HG02571 (cell line): ENCODE measurements at regions not wholly inside any gene's neighbourhood (a gene's known extent, or its start where the extent isn't known, plus 50 kb on each side); places are given as distances from the start of the nearest gene placed in this dataset.

Experiments
- ATAC-seq: cut with Tn5 transposase; IDR thresholded peaks from one replicate; pipeline ENCODE4 v1.9.1; 2021; ENCODE audit warnings: mild to moderate bottlenecking, moderate library complexity; ENCODE audit not compliant: unreplicated experiment

DNA sequence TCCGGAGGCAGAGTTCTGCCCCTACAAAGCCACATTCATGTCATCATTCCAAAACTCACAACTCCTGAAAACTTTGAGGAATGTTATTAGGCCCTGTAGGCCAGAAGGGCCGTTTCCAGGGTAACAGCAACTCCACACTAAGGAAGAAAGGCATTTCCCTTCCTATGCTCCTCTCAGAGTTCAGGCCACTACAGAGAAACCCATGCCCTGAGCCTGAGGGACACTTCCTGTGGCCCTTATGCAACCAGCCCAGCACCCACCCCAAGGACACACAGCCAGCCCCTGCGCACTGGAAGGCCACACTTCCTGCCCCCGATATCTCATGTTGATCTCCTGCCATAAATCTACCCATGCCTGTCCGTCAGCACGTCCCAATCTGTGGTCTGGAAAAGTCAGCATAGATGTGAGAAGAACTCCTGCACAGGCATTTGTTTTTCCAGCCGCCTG, 289.3 kb downstream of the BCOR start:
- ATAC-seq = no peak

DNA sequence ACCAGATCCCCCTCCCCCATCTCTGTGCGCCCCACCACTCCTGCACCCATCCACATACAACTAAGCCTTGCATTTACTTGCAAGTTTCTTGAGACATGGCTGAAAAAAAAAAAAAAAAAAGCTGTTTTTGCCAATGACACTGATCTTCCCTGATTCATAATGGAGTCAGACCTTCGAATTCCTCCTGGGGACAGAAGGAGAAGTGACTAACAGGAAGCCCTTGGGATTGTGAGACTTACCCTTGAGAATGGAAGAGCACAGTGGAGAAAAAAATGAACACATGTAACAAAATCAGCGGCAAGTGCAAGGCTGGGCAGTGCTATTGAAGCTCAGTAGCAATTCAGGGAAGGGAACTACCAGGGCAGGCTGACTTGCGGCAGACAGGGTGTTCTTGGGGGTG, 288.4 kb downstream of the BCOR start:
- no peak for ATAC-seq

DNA sequence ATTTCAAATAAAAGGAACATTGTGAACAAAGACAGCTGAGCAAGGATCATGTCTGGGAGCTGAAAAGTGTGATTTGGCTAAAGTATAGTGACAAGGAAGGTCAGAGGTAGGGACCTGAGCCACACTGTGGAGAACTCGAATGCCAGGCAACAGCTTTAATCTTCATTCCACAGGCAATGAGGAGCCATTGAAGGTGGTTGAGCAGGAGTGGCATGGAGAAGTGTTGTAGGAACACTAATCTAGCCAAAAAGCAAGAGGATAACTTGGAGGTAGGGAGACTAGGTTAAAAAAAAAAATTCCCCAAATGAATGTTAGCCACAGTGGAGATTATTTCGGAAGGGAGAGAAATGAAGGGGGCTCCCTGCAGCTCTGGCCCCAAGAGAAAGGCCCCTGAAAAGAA, 286.9 kb downstream of the BCOR start:
- no peak for ATAC-seq

DNA sequence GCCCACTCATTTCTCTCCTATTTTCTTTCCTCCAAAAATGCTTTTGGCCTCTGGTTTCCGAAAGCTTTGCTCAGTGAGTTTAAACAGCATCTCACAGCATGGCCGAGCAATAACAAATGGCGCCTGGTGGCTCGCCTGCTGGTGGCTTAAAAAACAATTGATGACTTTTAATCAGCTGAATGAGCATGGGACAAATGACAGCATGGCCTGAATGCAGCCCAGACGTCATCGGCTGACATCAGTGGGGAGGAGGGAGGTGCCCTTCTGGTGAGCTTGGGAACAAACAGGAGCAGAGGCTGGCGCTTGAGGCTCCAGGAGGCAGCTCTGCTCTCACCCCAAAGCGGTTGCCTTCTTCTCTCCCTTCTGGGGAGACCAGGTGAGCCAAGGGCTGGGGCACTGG, 286.4 kb downstream of the BCOR start:
- ATAC-seq = no peak

DNA sequence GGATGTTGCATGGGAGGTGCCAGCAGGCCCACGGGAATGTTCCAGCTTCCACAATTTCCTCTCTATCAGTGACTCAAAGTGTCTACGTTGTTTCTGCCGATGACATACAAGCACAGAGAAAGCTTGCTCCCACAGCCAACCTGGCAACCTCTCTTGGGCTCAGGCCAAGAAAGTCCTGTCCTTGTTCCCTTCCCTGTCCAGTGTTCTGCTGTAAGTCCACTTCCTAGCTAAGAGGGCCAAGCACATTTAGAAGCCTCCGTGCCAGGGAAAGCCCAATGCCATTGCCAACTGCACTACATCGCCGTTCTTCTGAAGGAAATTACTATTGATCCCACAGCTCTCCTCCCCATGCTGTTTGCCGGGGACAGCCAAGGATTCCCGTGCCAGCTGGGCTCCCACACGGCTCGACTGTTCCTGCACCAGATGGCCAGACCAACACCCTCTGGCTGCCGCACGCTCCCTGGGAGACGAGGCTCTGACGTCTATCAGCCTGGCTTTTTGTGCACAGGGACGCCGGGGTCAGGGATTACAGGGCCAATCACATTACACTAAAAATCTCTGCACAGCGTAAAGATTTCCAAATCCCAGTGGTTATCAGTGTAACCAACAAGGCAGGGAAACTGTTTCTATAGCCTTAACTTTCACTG, 284.0 kb downstream of the BCOR start:
- ATAC-seq = no peak

DNA sequence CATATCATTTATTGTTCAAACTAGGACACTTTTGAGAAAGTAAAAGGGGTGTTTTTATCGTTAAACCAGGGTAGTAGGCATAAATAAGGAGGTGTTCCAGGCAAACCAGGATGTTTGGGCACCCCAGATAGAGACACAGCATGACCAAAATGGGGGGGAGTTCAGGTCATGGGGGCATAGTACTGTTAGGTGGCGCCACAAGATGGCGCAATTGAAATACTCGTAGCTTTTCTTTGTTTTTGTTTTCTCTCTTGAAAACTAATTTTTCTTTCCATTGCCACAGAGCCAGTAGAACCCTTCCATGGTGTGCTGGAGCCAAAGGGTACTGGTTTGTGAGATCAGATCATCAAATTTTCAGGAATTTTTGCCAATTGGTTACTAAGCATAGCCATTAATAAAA, 283.4 kb downstream of the BCOR start:
- no peak for ATAC-seq

DNA sequence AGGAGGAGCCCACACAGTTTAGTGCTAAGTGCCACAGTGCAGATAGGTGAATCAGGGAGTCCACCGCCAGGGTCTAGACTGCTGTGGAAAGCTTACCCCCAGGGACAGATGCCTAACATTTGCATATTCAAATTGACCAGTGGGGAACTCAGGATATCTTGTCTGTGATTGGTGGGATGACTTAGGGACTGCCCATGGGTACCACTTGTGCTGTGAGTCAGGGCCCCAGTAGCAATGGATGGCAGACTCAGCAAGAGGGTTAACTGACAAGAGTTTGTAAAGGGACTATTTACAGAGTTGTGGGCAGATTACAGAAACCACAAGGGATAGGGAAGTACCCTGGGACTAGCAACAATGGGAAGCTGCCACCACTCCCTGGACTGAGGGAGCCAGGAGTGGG, 282.1 kb downstream of the BCOR start:
- peak; percentile 49 for ATAC-seq

DNA sequence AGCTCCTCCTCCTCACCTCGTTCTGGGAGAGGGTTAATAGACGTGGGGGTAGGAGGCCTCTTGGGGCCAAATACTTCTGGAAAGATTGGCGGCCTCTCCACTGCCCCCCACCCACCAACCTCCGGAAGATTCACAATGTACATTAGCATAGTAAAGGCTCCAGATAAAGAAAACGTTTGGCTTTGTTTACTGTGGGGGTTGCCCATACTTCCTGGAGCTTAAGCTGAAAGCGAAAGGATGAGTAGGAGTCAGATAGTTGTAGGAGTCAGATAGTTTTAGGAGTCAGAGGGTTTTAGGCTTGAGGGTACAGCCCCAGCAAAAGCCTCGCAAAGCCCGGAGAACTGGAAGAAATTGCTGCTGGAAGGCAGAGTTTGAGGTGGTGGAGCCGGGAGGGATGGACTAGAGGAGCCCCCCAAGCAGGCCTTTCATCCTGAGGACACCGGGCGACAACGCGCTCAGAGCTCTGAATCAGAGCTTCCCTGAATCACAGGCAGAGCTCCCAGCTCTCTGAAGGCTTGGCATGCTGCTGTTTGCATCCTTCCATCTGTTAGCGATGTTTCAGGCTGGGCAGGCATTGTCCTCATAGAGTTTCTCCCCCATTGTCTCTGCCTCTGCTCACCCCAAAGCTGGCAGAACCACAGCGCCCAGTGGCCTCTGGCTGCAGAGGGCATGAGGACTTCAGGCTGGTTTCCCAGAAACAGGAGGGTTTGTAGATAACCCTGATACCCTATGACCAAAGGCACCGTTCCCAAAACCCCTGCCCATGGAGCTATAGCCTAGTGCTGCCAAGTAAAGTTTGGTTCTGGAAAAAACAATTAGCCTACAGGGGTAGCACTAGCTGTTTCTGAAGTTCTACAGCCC, 280.7 kb downstream of the BCOR start:
- no peak for ATAC-seq

DNA sequence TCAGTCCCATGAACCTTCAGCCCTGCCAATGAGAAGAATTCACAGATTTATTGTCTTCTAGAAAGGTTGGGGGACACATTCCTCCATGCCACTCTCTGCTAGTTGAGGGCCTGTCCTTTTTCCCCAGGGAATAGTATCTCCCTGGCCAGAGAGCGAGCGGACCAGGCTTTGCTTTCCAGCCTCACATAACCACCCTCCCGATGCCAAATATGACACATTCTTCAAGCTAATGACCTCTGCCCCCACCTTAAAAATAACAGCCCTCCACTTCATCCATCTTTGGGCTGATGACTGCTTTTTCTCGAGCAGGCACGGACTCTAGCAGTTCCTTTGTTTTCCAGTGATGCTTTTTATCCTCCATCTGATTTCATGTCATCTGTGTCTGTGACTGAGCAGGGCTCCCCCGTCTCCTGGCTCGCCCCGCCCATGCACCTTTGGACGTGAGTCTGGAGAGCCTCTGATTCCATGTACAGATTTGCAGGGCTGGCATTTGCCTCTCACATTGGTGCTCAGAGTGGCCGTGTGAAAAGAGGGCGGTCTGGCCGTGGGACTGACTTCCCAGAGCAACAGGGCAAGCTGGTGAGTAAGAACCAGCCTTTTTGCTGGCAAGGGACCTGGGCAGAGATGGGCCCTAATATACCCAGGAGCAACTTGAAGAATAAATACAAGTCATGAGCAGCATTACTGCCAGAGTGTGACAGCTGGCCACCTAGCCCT, 279.8 kb downstream of the BCOR start:
- no peak for ATAC-seq

DNA sequence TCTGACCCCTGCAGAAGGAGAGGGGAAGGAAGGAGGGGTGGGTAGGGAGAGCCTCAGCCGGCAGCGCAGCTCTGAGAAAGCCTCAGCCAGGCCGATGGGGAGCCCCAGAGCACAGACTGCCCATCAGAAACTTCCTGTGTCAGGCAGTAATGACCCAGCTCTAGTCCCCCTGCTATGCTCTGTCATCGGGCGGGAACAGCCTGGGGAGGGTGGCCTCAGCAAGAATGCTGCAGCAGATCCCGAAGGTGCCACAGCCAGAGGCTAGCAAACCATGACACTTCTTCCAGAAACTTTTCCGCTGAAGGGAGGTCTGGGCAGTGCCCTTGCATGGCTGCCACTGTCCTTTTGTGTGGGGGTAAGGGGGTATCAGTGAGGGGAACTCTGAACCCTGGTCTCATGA, 279.0 kb downstream of the BCOR start:
- no peak for ATAC-seq

DNA sequence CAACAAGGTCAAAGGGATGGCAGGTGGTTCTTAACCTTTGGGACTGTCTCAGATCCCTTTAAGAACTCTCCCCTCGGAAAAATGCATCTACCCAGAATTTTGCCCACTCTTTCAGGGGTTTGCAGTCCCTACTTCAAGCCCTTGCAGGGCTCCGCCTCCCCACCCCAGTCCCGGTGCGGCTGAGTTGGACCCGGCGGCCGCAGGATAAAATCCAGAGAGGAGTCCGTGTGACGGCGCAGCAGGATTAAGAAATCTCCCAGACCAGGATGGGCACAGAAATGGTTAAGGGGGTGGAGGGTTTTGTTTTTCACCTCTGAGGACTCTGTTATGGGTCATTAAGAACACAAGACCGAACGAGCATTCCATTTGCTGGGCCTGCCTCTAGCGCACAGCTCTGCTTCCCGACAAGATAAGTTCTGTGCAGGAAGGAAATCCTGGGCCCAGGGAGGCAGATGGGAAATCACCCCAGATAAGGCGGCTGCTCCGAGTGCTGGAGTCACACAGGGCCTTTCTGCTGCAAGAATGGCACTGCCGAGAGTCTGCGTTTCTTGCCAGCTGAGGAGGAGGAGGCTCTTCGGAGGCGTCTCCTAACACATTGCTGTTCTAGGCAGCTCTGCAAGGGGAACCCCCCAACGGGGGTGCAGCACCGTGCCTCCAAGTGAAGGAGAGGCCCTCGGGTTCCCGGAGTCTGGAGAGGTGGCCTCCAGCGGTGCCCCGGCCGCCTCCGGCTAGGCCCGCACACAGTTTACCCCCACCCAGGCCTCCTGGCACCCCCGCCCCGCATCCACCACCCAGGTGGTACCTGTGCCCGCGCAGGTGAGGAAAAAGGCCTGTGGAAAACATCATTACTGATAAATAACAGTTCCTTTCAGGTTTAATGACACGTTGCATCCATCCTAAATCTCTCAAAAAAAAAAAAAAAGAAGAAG, 277.6 kb downstream of the BCOR start:
- no peak for ATAC-seq

DNA sequence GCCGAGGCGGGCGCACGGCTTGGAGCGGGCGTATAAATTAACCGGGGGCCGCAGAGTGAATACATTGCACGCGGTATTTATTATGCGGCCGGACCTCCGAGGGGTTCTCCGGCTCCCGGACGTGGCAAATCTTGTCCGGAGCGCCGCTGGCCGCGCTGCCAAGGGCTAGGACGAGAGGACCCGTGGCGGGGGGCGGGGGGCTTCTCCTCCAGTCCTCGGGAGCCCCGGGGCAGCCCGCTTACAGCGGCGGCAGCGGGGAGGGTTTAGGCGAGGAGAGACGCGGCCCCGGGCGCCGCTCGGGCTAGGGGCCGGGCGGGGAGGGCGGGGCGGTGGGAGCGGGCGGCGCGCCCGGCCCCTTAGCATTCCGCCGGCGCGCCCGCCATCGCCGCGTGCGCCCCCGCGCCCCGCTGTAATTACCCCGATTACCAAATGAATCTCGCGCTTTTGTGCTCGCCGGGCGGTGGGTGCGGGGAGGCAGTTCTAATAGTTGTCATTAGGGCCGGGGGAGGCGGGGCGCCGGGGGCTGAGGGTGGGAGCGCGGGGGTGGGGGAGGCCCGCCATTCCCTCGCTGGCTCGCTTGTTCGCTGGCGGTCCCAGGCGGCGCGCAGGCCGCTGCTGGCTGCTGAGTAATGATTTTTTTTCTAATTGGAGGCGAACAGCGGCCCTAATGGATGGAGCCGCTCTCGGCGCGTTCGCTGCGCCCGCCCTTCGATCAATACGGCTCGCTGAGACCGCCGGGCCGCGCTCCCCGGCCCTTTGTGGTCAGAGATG, 276.6 kb downstream of the BCOR start:
- ATAC-seq = no peak

DNA sequence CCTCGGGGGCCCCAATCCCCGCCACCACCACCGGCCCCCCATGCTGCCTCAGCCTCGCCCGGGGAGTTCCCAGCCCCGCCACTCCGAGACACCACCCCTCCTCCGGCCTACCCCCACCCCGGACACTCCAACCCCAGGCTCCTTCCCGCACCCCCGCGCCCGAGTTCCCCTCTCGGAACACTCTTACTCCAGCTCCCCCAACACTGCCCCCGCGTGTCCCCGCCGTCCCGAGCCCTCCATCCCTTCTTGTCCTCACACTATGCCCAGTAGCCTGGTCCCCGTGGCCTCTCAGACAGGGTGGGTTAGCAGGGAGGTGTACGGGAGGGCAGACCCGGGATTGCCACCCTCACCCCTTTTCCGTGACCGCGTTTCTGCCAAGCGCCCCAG, 276.1 kb downstream of the BCOR start:
- no peak for ATAC-seq

DNA sequence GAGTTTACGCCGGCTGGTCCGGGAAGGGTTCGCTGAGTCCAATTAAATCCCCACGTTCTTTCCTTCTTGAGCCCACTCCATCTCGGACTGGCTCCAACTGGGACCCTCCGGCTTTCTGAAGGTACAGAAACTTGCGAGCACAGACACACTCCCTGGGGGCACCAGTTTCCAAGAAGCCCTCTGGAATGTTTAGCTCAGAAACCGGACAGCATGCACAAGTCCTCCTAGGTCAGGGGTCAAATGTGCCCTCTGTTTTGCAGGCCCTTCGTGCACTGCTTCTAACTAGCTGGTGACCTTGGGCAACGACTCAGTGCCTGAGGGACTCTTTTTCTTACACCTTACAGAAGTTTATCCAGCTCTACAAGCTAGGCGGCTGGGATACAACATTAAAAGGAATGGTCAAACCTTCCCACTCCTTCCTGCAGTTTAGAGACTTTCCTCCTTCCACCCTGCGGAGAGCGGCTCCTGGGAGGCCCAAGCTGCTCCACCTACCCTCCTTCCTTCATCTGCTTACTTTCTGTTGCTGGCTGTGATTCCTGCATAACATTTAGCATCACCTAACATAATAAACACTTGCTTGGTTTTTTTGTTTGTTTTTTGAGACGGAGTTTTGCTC, 275.5 kb downstream of the BCOR start:
- ATAC-seq = no peak

DNA sequence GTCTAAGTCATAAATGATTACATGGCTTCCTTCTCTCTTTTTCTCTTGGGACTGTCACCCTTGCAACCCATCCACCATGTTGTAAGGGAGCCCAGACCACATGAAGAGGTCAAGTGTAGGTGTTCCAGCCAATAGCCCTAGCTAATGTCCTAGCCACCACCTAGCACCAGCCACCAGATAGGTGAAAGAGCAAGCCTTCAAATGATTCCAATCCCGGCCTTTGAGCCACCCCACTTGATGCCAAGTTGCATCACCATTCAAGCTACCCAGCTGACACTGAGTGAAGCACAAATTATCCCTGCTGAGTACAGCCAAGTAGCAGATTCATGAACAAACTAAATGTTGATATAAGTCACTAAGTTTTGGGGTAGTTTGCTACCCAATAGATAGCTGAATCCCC, 274.3 kb downstream of the BCOR start:
- ATAC-seq = no peak

DNA sequence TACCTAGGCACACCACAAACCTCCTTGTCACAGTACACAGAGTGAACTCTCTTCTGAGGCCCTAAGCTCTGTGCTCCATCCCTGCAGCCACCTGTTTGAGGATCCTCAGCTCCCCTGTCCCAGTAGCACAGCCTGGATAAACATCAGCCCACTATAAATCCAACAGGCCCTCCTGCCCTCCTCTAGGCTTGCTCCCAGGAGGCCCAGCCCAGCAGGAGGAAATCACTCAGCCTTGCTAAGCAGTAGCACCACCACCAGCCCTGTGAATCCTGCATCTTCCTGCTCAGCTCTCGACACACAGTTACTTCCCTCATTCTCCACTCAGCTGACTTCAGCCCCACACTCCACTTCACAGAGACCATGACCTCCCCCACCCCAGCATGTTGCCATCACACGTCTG, 273.9 kb downstream of the BCOR start:
- ATAC-seq = no peak

DNA sequence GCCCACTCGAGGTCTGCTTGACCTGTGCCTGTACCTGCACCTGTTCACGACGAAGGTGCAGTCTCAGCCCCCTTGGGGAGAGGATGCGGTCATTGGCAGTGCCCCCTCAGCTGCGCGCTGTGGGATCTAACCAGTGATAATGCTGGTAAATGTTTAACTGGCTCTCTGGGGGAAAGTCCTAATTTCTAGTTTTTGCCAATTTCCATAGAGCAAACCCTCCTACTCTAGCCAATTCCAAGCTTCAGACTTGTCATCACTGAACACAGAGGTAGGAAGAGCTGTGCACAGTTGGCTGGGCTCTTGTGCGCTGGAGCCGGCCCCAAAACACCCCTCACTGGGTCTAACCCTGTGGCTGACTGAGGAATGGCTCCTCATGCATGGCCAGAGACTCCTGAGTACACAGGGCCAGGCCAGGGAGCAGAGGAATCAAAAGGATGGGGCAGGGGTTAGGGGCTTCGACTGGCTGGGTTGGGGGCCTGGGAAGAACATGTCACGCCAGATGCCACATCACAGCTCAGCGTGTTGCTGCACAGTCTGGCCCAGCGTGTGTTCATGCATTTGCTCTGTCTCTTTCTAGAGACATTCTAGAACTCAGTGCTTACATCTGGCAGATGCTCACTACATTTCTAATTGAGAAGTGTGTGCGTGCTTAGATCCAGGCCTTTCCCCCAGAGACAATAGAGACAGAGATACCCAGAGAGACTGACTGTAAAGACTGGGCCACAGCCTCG, 270.8 kb downstream of the BCOR start:
- ATAC-seq = no peak

DNA sequence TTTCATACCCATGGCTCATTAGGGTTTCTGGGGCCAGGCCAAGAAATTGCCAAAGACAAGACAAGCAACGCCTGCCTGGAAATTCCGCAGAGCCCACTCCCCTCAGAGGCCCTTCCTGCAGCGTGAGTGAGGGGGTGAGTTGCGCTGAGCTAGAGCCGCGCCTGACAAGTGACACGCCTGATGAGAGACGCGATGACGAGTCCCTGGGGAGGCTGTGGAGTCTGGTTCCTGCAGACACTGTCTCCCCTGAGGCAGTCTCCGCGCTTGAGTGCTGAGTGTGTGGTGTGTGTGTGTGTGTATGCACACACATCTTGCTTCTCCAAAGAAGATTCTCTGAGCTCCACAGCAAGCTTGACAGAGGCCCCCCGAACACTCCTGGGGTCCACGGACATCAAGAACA, 269.8 kb downstream of the BCOR start:
- peak; percentile 56 for ATAC-seq

DNA sequence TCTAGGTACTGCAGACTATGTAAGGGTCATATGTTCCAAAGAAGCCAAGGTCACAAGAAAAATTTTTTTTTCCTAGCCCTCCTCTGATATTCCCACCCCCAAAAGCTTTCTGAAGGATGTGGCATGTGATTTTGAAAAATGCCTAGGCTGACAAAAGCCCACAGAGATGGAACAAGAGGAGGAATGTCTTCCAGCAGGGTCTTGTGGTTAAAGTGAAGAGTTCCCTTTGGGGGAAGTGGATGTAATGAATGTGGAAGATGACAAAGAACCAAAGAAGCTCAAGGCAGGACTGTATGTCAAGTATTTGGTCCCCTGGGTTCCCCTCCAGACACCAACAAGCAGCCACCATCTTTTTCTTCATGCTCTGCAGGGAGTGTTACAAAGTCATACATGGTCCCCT, 268.8 kb downstream of the BCOR start:
- no peak for ATAC-seq
